Stimulated activated naive CD8-positive, alpha-beta T cell treated with anti-CD3 and anti-CD28 coated beads, Interleukin-15, Interleukin-2, amounts not matched to agents 100 U/mL and 50 U/mL, for 24 hours (primary cell): ENCODE measurements at regions not wholly inside any gene's neighbourhood (a gene's known extent, or its start where the extent isn't known, plus 50 kb on each side); places are given as distances from the start of the nearest gene placed in this dataset.

Experiments
- ATAC-seq: fragments of 150-1000 bp; cut with Tn5 transposase; one replicate; pipeline ENCODE4 v1.10.0; 2021
- DNase-seq: peaks from one replicate; pipeline ENCODE4 v3.0.0; 2021

- ATAC-seq, result no peak
- no peak for DNase-seq
These were observed 256.9 kb downstream of the GPATCH2 start for GRCh38 chr1:217373761-217374701.

GRCh38 chr1:217372049-217372970 lies 258.6 kb downstream of the GPATCH2 start:
- ATAC-seq, result no peak
- no peak for DNase-seq

DNA sequence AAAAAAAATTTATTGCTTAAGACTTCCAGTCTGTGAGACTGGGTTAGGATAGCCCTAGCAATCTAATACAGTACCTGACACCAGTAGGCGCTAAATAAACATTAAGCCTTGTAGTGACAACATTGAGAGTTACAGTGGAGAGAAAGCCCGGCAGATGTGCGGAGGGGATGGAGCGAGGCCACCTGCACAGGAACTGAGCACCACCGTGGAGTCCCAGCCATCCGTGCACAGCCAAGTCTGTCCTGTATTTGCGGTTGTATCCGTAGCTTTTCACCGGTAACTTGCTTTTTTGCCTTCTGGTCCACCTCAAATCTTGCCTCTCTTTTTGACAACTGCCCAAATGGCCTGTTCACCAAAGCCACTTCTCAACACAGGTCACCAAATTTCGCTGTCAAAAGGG lies 260.1 kb downstream of the GPATCH2 start:
- DNase-seq (no peak), ATAC-seq (no peak)

DNA sequence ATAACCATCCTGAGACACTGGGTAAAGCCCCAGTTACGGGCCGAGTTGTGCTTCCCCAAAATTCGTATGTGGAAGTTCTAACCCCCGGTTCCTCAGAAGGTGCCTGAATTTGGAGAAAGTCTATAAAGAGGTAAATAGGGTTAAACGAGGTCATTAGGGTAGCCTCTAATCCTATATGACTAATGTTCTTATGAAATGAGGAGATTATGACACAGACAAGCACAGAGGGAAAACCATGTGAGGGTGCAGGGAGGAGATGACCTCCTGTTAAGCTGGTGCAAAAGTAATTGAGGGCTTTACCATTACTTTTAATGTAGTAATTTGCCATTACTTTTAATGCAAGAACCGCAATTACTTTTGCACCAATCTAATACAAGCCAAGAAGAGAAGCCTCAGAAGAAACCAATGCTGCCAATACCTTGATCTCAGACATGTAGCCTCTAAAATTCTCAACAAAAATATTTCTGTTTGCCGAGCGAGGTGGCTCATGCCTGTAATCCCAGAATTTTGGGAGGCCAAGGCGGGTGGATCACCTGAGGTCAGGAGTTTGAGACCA lies 260.8 kb downstream of the GPATCH2 start:
- ATAC-seq (no peak), DNase-seq (no peak)

DNA sequence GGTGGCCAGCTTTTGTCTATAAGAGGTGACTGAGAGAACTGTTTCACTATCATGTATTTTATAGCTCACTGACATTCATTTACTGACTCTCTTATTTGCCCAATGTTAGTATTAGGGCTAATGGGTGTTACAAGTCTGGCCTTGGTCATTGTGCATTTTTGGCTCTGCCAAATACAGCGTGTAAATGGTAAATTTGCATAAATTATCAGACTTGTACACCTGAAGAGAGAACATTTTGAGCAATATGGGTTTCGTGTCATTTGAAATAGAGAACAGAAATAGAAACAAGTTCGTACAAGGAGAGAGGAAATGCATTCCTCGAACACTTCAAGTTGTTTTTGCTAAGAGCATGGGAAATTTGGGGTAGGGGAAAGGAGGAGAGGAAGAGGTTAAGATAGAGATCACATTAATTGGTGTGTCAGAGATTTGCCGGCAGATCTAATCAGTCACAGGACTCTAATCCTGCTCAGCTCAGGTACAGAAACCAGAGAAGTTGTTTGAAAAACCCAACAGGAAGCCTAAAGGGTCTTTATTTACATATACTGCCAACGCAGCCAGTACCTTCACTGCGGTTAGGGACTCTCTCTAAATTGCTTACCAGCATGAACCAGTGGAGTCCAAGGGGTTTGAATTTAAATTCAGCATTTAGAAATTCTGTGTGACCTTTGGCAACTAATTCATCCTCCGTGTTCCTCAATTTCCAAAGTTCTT lies 261.5 kb downstream of the GPATCH2 start:
- DNase-seq, result no peak
- ATAC-seq, result no peak

GRCh38 chr1:217364220-217364619 lies 266.7 kb downstream of the GPATCH2 start:
- no peak for ATAC-seq
- no peak for DNase-seq

DNA sequence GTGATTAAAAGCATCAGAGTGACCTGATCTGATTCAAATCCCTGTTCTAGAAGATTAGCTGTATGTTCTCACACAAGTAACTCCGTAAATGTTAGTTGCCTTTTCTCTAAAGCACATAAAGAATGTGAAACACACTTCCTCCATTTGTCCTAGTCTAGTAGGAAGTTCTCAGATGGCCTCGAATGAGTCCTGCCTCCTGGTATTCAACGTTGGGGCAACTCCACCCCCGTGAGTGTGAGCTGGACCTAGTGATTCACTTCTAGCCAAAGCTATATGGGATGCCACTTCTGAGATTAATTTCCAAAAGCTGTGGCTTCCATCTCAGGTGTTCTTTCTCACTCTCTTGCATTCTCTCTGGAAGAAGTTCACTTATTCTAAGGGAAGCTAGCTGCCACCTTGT lies 267.6 kb downstream of the GPATCH2 start:
- DNase-seq, result no peak
- ATAC-seq, result no peak

DNA sequence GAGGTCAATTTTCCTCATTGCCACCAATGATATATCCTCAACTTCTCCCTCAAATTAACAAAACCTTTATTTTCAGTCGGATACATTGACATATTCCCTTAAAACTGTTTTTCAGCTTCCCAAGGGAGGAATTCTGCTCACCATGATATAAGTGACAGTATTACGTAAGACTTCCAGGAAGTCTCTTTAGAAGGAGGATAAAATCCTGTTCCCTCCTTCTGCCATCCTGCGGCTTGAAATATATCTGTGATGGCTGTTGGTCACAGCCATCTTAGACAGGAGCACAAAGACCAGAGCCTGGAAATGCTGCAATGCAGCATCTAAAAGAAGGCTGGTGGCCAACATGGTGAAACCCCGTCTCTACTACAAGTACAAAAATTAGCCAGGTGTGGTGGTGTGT lies 270.4 kb downstream of the GPATCH2 start:
- ATAC-seq (no peak), DNase-seq (no peak)

GRCh38 chr1:217354895-217355294 lies 276.0 kb downstream of the GPATCH2 start:
- no peak for ATAC-seq
- no peak for DNase-seq

GRCh38 chr1:217348960-217349664 lies 281.8 kb downstream of the GPATCH2 start:
- DNase-seq (no peak), ATAC-seq (no peak)

GRCh38 chr1:217344712-217345111 lies 286.2 kb downstream of the GPATCH2 start:
- DNase-seq (no peak), ATAC-seq (no peak)

DNA sequence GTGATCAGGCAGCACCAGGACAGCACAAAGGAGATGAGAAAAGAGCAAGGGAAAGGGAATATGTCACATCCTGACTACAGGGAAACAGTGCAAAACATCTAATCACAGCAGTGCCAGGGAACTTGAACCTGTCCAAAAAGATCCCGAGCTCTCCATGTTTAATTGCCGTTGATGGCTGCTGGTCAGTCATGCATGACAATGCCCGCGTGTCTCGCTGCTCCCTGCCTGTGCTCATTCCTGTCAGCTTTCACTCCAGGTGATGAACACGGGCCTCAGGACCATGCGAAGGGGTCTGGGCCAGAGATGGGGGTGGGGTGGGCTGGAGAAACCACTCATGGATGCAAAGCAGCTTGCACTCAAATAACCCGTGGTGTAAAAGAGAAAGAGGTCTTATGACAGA lies 287.0 kb downstream of the GPATCH2 start:
- DNase-seq (no peak), ATAC-seq (no peak)

- DNase-seq (no peak), ATAC-seq (no peak)
These were observed 288.8 kb downstream of the GPATCH2 start for GRCh38 chr1:217342105-217342504.

- DNase-seq, result no peak
- no peak for ATAC-seq
These were observed 294.2 kb downstream of the GPATCH2 start for GRCh38 chr1:217336724-217337123.

GRCh38 chr1:217333939-217334338 lies 297.0 kb downstream of the GPATCH2 start:
- ATAC-seq (no peak), DNase-seq (no peak)

DNA sequence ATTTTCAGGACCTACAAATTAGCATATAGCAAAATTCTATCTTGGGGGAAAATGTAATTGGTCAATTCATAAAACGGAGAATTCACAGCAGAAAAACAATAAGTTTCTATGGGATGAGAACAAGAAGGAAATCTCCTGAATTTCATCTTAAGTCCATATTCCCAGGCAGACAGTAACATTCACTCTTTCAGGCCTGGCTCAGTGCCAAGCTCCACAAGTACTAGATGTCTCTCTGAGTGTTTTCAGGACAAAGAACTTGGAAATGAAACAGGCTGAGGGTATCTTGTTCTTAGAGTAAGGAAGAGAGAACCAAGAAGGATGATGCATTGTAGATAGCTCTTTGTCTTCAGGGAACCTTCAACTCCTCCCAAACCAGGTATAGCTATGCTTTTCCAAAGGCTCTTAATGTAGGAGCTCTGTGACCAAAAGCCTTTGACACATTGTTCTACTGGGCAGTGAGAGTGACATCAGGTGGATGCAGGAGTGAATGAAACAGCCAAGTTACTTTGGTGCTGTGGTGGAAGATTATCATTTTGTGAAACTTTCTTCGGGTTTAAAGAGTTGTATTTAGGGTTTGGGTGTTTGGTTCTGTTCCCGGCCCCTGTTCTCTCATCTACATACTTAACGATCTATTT lies 298.3 kb downstream of the GPATCH2 start:
- no peak for DNase-seq

DNA sequence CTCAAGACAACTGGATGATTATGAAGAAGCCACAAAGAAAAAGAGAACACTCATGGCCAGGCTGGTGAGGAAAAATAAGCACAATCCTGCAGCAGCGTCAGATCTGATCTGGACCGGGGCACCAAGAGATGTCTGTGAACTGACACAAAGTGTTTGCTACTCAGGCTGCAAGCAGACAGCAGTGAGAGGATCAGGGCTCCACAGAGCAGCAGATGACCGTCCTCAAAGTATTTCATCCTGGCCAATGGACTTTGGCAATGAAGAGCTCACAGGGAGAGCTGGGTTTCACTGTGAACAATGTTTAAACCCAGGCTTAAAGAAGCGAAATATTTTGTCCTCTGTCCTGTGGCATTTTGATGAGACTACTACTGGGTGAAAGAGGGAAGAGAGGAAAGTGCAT lies 299.2 kb downstream of the GPATCH2 start:
- ATAC-seq (no peak), DNase-seq (no peak)

More for the DNA sequence above, 298.3 kb downstream of the GPATCH2 start:
- no peak for ATAC-seq

- ATAC-seq (no peak), DNase-seq (no peak)
These were observed 303.0 kb downstream of the GPATCH2 start for GRCh38 chr1:217327901-217328300.

DNA sequence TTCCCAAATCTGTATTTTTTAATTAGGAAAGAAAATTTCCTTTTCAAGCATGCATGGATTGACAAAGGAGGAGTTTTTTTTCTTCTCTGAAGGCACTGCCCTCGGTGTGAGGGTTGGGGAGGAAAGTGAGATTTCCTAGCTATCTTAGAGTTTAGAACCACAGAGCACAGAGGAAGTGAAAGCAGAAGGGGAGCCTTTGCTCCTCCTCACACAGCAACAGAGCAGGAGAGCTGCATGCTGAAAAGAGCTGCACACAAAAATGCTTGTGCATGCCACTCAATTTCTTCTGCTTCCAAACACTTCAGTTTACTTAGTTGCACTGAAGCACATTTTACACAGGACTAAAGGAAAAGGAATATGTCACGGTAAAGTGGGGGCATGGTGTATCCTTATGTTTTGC lies 308.1 kb downstream of the GPATCH2 start:
- ATAC-seq (no peak), DNase-seq (no peak)

DNA sequence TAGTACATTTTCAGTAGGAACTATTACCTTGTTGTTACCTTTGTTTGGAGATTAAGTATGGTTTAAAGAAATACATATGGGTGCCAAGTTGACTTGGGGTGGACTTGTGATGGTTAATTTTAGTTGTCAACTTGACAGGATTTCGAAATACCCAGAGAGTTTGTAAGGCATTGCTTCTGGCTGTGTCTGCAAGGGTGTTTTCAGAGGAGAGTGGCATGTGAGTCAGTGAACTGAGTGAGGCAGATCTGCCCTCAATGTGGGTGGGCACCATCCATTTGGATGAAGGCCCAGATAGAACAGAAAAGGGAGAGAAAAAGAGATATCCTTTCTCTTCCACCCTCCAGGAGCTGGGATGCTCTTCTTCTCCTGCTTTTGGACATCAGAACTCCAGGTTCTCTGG lies 315.5 kb downstream of the GPATCH2 start:
- ATAC-seq (no peak), DNase-seq (no peak)

DNA sequence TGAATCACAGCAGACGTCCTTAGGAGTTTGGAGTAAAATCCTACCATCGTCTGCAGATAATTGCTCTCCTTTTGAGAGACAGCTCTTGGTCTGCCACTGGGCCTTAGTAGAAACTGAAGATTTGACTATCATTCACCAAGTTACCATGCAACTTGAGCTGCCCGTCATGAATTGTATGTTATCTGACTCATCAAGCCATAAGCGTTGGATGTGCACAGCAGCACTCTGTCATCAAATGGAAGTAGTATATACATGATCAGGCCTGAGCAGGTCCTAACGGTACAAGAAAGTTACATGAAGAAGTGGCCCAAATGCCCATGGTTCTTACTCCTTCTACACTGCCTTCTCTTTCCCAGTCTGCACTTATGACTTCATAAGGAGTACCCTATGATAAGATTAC lies 317.8 kb downstream of the GPATCH2 start:
- no peak for ATAC-seq

More for the DNA sequence above, 317.8 kb downstream of the GPATCH2 start:
- no peak for DNase-seq
